ENCODE measurements at regions not wholly inside any gene's neighbourhood (a gene's known extent, or its start where the extent isn't known, plus 50 kb on each side); places are given as distances from the start of the nearest gene placed in this dataset.

DNA sequence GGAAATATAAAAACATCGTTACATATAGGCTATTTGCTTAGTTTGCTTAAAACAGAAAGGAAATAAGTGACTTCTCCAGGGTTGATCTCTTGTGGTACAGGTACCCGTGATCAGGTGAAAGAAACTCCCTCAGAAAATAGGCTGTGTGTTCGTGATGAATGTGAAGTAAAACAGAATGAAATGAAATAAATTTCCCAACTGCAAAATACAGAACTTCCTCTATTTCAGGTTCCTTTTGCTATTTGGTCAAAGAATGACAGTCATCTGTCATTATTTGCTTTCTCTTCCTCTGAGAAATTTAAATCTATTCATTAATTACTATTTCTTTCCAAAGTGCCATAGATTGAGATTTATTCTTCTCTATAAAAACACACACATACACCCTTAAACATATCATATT lies 408.1 kb downstream of the FAM170A start:
- no peaks in the 10 kb centered on the region for H3K27me3 Mint-ChIP-seq (ENCODE audit: low read depth)
- peaks cover 7% of the 10 kb centered on the region for H3K9me3 Mint-ChIP-seq
- no peaks in the 10 kb centered on the region for H3K36me3 Mint-ChIP-seq (ENCODE audit: low read depth)
- no peak overlapping the region for H3K4me3 Mint-ChIP-seq
- H3K4me1 Mint-ChIP-seq (ENCODE audit: low read depth): no peaks in the 10 kb centered on the region
- H3K27ac Mint-ChIP-seq: no peak overlapping the region

DNA sequence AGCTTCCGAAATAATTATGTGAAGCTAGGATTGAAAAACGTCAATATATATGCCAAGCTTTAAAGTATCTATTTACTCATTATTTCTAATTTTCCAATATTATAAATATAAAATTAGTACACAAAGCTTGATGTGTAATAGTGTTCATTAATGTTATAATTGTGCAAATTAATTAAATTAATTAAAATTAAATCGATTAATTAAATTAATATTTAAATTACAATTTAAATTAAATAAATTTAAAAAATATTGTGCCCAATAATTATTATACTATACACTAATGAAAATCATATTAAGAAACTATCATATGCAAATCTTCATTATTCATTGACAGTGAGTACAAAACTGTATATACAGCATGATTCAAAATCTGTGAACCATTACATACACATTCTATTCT lies 409.8 kb downstream of the FAM170A start:
- no peak overlapping the region for H3K4me3 Mint-ChIP-seq
- no peaks in the 10 kb centered on the region for H3K4me1 Mint-ChIP-seq (ENCODE audit: low read depth)
- H3K27ac Mint-ChIP-seq: no peak overlapping the region
- H3K27me3 Mint-ChIP-seq (ENCODE audit: low read depth): no peaks in the 10 kb centered on the region
- H3K9me3 Mint-ChIP-seq: no peaks in the 10 kb centered on the region
- H3K36me3 Mint-ChIP-seq (ENCODE audit: low read depth): no peaks in the 10 kb centered on the region

DNA sequence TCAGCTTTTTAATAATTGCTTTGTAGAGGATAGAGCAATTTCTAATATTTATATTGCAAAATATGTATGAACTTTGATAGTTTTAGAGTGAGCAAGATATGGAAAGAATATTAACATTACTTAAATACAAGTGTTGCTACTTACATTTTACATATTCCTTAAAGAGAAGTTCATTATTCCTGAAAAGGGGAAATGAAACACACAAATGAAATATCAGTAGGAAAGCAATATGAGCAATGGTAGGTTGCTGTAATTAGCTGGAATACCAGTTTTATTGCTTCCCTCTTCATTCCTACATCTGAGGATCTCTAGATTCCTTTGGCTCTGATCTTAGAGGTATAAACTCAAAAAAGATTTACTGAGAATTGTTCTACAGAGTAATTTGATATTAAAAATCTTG lies 414.1 kb downstream of the FAM170A start:
- Mint-ChIP-seq H3K9me3 (no peaks in the 10 kb centered on the region), H3K27me3 (ENCODE audit: low read depth) (no peaks in the 10 kb centered on the region), H3K4me1 (ENCODE audit: low read depth) (no peaks in the 10 kb centered on the region), H3K27ac (no peak overlapping the region), H3K36me3 (ENCODE audit: low read depth) (no peaks in the 10 kb centered on the region), H3K4me3 (no peak overlapping the region)

GRCh38 chr5:120052916-120053828 lies 410.9 kb upstream of the PRR16 start:
- no peak overlapping the region for H3K4me3 Mint-ChIP-seq
- H3K4me1 Mint-ChIP-seq (ENCODE audit: low read depth): no peaks in the 10 kb centered on the region
- H3K27me3 Mint-ChIP-seq (ENCODE audit: low read depth): no peaks in the 10 kb centered on the region
- no peaks in the 10 kb centered on the region for H3K36me3 Mint-ChIP-seq (ENCODE audit: low read depth)
- H3K27ac Mint-ChIP-seq: no peak overlapping the region
- peaks cover 3% of the 10 kb centered on the region for H3K9me3 Mint-ChIP-seq

DNA sequence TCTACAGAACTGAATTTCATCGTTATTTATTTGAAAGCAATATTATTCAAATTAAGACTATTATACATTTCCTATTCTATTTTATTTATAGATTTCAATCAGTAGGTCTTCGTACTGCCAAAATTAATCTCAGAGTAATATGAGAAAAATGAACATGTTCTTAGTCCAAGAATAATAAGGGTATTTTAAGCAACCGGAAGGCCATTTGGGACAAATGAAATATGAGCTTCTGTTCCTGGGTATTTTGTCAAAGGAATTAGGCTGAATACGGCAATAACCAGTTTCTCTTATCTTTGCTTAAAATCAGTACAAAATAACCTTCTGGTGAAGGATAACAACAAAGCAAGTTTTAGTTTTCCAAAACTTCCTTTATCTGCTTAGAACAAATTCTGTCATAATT lies 410.3 kb upstream of the PRR16 start:
- H3K4me1 Mint-ChIP-seq (ENCODE audit: low read depth): no peaks in the 10 kb centered on the region
- peaks cover 3% of the 10 kb centered on the region for H3K9me3 Mint-ChIP-seq
- H3K27me3 Mint-ChIP-seq (ENCODE audit: low read depth): no peaks in the 10 kb centered on the region
- H3K27ac Mint-ChIP-seq: no peak overlapping the region
- H3K4me3 Mint-ChIP-seq: no peak overlapping the region
- H3K36me3 Mint-ChIP-seq (ENCODE audit: low read depth): no peaks in the 10 kb centered on the region

- no peaks in the 10 kb centered on the region for H3K4me1 Mint-ChIP-seq (ENCODE audit: low read depth)
Measured at GRCh38 chr5:120055858-120056257, 408.2 kb upstream of the PRR16 start.

DNA sequence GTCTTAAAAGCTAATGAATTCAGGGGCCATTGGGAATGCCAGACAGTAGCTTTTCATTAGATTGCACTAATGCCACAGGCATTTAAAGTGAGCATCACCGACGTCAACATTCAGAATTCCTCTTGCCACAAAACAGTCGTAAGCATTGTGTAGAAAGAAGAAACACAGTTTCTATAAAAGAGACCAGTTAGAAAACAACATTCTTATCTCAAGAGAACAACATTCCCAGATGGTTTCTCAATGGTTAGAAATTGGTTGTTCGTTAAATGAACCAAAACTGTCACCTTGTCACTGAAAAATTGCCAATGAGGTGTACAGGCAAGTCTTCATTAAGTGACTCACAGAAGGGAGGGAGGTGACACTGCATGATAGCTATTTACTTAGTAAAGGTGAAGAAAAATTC lies 401.6 kb upstream of the PRR16 start:
- H3K27me3 Mint-ChIP-seq (ENCODE audit: low read depth): no peaks in the 10 kb centered on the region
- H3K4me1 Mint-ChIP-seq (ENCODE audit: low read depth): no peaks in the 10 kb centered on the region

More at GRCh38 chr5:120055858-120056257, 408.2 kb upstream of the PRR16 start:
- Mint-ChIP-seq H3K27me3 (ENCODE audit: low read depth) (no peaks in the 10 kb centered on the region), H3K36me3 (ENCODE audit: low read depth) (no peaks in the 10 kb centered on the region), H3K4me3 (no peak overlapping the region), H3K9me3 (no peaks in the 10 kb centered on the region), H3K27ac (no peak overlapping the region)

DNA sequence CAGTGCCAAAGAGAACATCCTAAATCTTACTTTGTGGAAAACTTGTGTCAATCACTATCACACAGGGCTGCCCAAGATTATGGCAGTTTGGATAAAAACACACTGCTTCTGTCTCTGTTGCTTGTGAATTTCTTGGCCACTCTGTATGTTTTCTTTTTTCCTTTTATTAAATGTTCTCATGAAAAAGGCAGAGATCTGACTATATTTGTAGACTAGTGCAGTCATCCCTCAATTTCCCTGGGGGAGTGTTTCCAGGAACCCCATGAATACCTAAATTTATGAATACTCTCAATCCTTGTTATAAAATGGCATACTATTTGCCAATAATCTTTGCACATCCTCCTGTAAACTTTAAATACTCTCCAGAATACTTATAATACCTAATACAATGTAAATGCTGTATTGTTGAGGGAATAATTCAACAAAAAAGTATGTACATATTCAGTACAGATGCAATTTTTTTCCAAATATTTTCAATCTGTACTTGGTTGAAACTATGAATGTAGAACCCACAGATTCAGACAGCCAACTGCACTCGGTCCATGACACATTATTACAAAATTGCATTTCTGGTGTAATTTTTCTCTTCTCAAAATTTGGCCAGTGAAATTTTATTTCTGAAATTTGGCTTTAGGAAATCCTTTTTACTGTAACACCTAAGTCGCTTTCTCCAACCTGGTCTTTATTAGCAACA lies 391.9 kb upstream of the PRR16 start:
- Mint-ChIP-seq H3K4me3 (no peak overlapping the region), H3K27ac (no peak overlapping the region), H3K9me3 (no peaks in the 10 kb centered on the region), H3K27me3 (ENCODE audit: low read depth) (no peaks in the 10 kb centered on the region), H3K36me3 (ENCODE audit: low read depth) (no peaks in the 10 kb centered on the region), H3K4me1 (ENCODE audit: low read depth) (no peaks in the 10 kb centered on the region)

More for the DNA sequence above, 401.6 kb upstream of the PRR16 start:
- Mint-ChIP-seq H3K36me3 (ENCODE audit: low read depth) (no peaks in the 10 kb centered on the region), H3K9me3 (no peaks in the 10 kb centered on the region), H3K4me3 (no peak overlapping the region), H3K27ac (no peak overlapping the region)

DNA sequence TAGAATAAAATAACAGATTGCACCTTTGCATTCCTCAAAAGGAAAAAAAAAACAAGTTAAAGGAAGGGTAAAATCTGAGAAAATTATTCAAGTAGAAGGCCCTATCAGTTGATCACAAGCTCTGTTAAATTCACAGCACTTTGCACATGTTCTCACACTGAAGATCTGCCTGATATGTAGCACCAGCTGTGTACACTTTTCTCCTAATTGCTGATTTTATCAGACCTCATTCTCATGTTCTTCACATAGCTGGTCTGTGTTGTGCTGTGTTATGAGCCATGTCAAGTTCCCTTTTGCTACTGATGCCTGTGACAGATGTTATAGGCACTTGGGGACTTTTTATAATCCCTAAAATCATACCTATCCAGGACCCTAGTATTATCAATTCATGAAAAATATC lies 390.4 kb upstream of the PRR16 start:
- H3K9me3 Mint-ChIP-seq: no peaks in the 10 kb centered on the region
- H3K27ac Mint-ChIP-seq: no peak overlapping the region
- H3K36me3 Mint-ChIP-seq (ENCODE audit: low read depth): no peaks in the 10 kb centered on the region
- no peaks in the 10 kb centered on the region for H3K4me1 Mint-ChIP-seq (ENCODE audit: low read depth)
- no peak overlapping the region for H3K4me3 Mint-ChIP-seq
- no peaks in the 10 kb centered on the region for H3K27me3 Mint-ChIP-seq (ENCODE audit: low read depth)

GRCh38 chr5:120080781-120081180 lies 383.3 kb upstream of the PRR16 start:
- Mint-ChIP-seq H3K9me3 (no peaks in the 10 kb centered on the region), H3K27ac (no peak overlapping the region), H3K36me3 (ENCODE audit: low read depth) (no peaks in the 10 kb centered on the region), H3K4me1 (ENCODE audit: low read depth) (no peaks in the 10 kb centered on the region), H3K4me3 (no peak overlapping the region), H3K27me3 (ENCODE audit: low read depth) (no peaks in the 10 kb centered on the region)

GRCh38 chr5:120082316-120083068 lies 381.6 kb upstream of the PRR16 start:
- H3K36me3 Mint-ChIP-seq (ENCODE audit: low read depth): no peaks in the 10 kb centered on the region
- no peaks in the 10 kb centered on the region for H3K27me3 Mint-ChIP-seq (ENCODE audit: low read depth)
- no peaks in the 10 kb centered on the region for H3K4me1 Mint-ChIP-seq (ENCODE audit: low read depth)
- H3K27ac Mint-ChIP-seq: no peak overlapping the region
- no peaks in the 10 kb centered on the region for H3K9me3 Mint-ChIP-seq
- no peak overlapping the region for H3K4me3 Mint-ChIP-seq

- no peak overlapping the region for H3K27ac Mint-ChIP-seq
- no peak overlapping the region for H3K4me3 Mint-ChIP-seq
- no peaks in the 10 kb centered on the region for H3K27me3 Mint-ChIP-seq (ENCODE audit: low read depth)
- peaks cover 7% of the 10 kb centered on the region for H3K4me1 Mint-ChIP-seq (ENCODE audit: low read depth)
- H3K9me3 Mint-ChIP-seq: no peaks in the 10 kb centered on the region
- no peaks in the 10 kb centered on the region for H3K36me3 Mint-ChIP-seq (ENCODE audit: low read depth)
Measured at GRCh38 chr5:120083851-120084542, 380.1 kb upstream of the PRR16 start.

GRCh38 chr5:120084543-120084870 lies 379.6 kb upstream of the PRR16 start:
- H3K36me3 Mint-ChIP-seq (ENCODE audit: low read depth): no peaks in the 10 kb centered on the region
- H3K9me3 Mint-ChIP-seq: no peaks in the 10 kb centered on the region
- no peak overlapping the region for H3K27ac Mint-ChIP-seq
- H3K27me3 Mint-ChIP-seq (ENCODE audit: low read depth): no peaks in the 10 kb centered on the region
- peaks cover 8% of the 10 kb centered on the region for H3K4me1 Mint-ChIP-seq (ENCODE audit: low read depth)
- no peak overlapping the region for H3K4me3 Mint-ChIP-seq

DNA sequence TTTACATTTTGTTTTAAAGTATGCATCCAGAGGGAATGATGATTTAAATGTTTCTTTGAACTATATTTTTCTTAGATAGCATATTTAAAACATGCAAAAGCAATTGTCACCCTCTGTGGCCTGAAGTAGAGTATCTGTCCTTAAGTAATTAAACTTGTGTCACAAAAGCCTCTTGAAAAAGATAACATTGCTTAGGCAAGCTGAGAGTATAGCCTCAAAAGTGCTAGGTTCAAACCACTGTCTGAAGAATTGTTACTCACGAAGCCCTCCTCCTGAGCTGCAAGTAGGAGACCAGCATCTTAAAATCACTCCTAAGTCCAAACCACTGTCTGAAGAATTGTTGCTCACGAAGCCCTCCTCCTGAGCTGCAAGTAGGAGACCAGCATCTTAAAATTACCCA lies 378.0 kb upstream of the PRR16 start:
- Mint-ChIP-seq H3K36me3 (ENCODE audit: low read depth) (no peaks in the 10 kb centered on the region), H3K27ac (no peak overlapping the region), H3K27me3 (ENCODE audit: low read depth) (no peaks in the 10 kb centered on the region)

More for the DNA sequence above, 378.0 kb upstream of the PRR16 start:
- Mint-ChIP-seq H3K4me1 (ENCODE audit: low read depth) (peaks cover 8% of the 10 kb centered on the region), H3K4me3 (no peak overlapping the region), H3K9me3 (no peaks in the 10 kb centered on the region)

Measured in T-helper 1 cell treated with Interleukin-12 subunit alpha and Interleukin-12 subunit beta and Interleukin-4 antibody, amounts not matched to agents 30 μg/mL and 1 μg/mL, for 36 hours (primary cell).